ENCODE measurements at regions not wholly inside any gene's neighbourhood (a gene's known extent, or its start where the extent isn't known, plus 50 kb on each side); places are given as distances from the start of the nearest gene placed in this dataset.
A peak's percentile ranks its signal among the peaks of the same experiment; 100 is the strongest.

- peak; percentile 29 for DNase-seq
Observed at GRCh38 chr11:43576320-43576802, 104.2 kb upstream of the HSD17B12 start.

GRCh38 chr11:43576803-43577521, 103.6 kb upstream of the HSD17B12 start:
- peak; percentile 48 for DNase-seq

- DNase-seq = peak; percentile 6
Observed at GRCh38 chr11:43577566-43578264, 102.8 kb upstream of the HSD17B12 start.

GRCh38 chr11:43578346-43579170, 102.0 kb upstream of the HSD17B12 start:
- peak; percentile 6 for DNase-seq

GRCh38 chr11:43579171-43579918, 101.2 kb upstream of the HSD17B12 start:
- DNase-seq = peak; percentile 76

- no peak for DNase-seq
Observed at GRCh38 chr11:43579919-43580276, 100.6 kb upstream of the HSD17B12 start.

- peak; percentile 55 for DNase-seq
Observed at GRCh38 chr11:43580735-43581369, 99.7 kb upstream of the HSD17B12 start.

GRCh38 chr11:43581370-43582023, 99.0 kb upstream of the HSD17B12 start:
- DNase-seq = no peak

- DNase-seq = peak; percentile 27
Observed at GRCh38 chr11:43582024-43582862, 98.3 kb upstream of the HSD17B12 start.

GRCh38 chr11:43582863-43583462, 97.6 kb upstream of the HSD17B12 start:
- DNase-seq = peak; percentile 31

- no peak for DNase-seq
Observed at GRCh38 chr11:43583548-43583947, 97.0 kb upstream of the HSD17B12 start.

- DNase-seq = no peak
Observed at GRCh38 chr11:43585877-43586608, 94.5 kb upstream of the HSD17B12 start.

GRCh38 chr11:43589601-43590250, 90.8 kb upstream of the HSD17B12 start:
- no peak for DNase-seq

GRCh38 chr11:43601511-43601910, 79.0 kb upstream of the HSD17B12 start:
- DNase-seq = no peak

- no peak for DNase-seq
Observed at GRCh38 chr11:43602670-43603069, 77.9 kb upstream of the HSD17B12 start.

GRCh38 chr11:43614214-43614613, 66.3 kb upstream of the HSD17B12 start:
- DNase-seq = no peak

- DNase-seq = no peak
Observed at GRCh38 chr11:43619863-43620505, 60.6 kb upstream of the HSD17B12 start.

- DNase-seq = no peak
Observed at GRCh38 chr11:43626798-43627197, 53.7 kb upstream of the HSD17B12 start.

Measured in right kidney (tissue), 1 donor.